CD4-positive, alpha-beta T cell treated with Interleukin-4 for 1 hour (primary cell): ENCODE measurements at regions not wholly inside any gene's neighbourhood (a gene's known extent, or its start where the extent isn't known, plus 50 kb on each side); places are given as distances from the start of the nearest gene placed in this dataset.
"Not testable (repeated sequence)": the region's sequence is repeated elsewhere in the genome, so short reads cannot be mapped to it uniquely, and the experiment has no call there.

Experiments used
- DNase-seq, 2 donors: peaks; one replicate each; pipeline ENCODE4 v3.0.0-alpha.2; 2020 to 2022

GRCh38 chr6:22129751-22130150 is 167.1 kb downstream of the PRL start:
- no peak for DNase-seq

GRCh38 chr6:22132656-22133055 is 164.2 kb downstream of the PRL start:
- DNase-seq: no peak

- DNase-seq: no peak
Measured at GRCh38 chr6:22133357-22133756, 163.5 kb downstream of the PRL start.

- no peak for DNase-seq
Measured at GRCh38 chr6:22134308-22134707, 162.5 kb downstream of the PRL start.

- no peak for DNase-seq
Measured at GRCh38 chr6:22135395-22135794, 161.4 kb downstream of the PRL start.

GRCh38 chr6:22140736-22141135 is 156.1 kb downstream of the PRL start:
- DNase-seq: not testable (repeated sequence)

GRCh38 chr6:22141241-22141745 is 155.5 kb downstream of the PRL start:
- DNase-seq: no peak

- no peak for DNase-seq
Measured at GRCh38 chr6:22142856-22143255, 154.0 kb downstream of the PRL start.

- DNase-seq: no peak
Measured at GRCh38 chr6:22145376-22145775, 151.5 kb downstream of the PRL start.

GRCh38 chr6:22145823-22146677 is 150.8 kb downstream of the PRL start:
- no peak for DNase-seq

GRCh38 chr6:22146678-22146930 is 150.2 kb downstream of the PRL start:
- DNase-seq: no peak

GRCh38 chr6:22146931-22147701 is 149.7 kb downstream of the PRL start:
- DNase-seq: no peak

GRCh38 chr6:22147921-22148776 is 148.7 kb downstream of the PRL start:
- DNase-seq: no peak

GRCh38 chr6:22149096-22149495 is 147.7 kb downstream of the PRL start:
- DNase-seq: no peak

- DNase-seq: no peak
Measured at GRCh38 chr6:22149501-22150367, 147.1 kb downstream of the PRL start.

GRCh38 chr6:22150368-22151035 is 146.3 kb downstream of the PRL start:
- DNase-seq: no peak

GRCh38 chr6:22151892-22152291 is 144.9 kb downstream of the PRL start:
- no peak for DNase-seq

GRCh38 chr6:22152841-22153240 is 144.0 kb downstream of the PRL start:
- DNase-seq: no peak

GRCh38 chr6:22153384-22154158 is 143.3 kb downstream of the PRL start:
- peak in 1 of 2 donors; percentile 30 for DNase-seq

- no peak for DNase-seq
Measured at GRCh38 chr6:22155551-22155950, 141.3 kb downstream of the PRL start.

- DNase-seq: no peak
Measured at GRCh38 chr6:22157233-22157632, 139.6 kb downstream of the PRL start.
